NT2/D1 (cell line): ENCODE measurements at regions not wholly inside any gene's neighbourhood (a gene's known extent, or its start where the extent isn't known, plus 50 kb on each side); places are given as distances from the start of the nearest gene placed in this dataset.

Source experiments
- SUZ12 ChIP-seq: IDR thresholded peaks from 2 replicates; pipeline ENCODE4 v1.6.1; 2011; ENCODE audit not compliant: insufficient read length, insufficient read depth; ENCODE audit errors: extremely low read depth
- YY1 ChIP-seq: IDR thresholded peaks from 2 replicates; pipeline ENCODE4 v1.6.1; 2011; ENCODE audit not compliant: insufficient read length, insufficient read depth
- ZNF274 ChIP-seq: IDR thresholded peaks from 2 replicates; pipeline ENCODE4 v1.6.1; 2011; ENCODE audit warnings: mild to moderate bottlenecking, low read depth, low read length

- TF ChIP-seq YY1, result no peak
- no peak for TF ChIP-seq ZNF274
- no peak for TF ChIP-seq SUZ12
Observed at GRCh38 chr13:53255795-53256194, 227.2 kb downstream of the OLFM4 start.
